BLaER1 (cell line): ENCODE measurements at regions not wholly inside any gene's neighbourhood (a gene's known extent, or its start where the extent isn't known, plus 50 kb on each side); places are given as distances from the start of the nearest gene placed in this dataset.
"Not testable (repeated sequence)": the region's sequence is repeated elsewhere in the genome, so short reads cannot be mapped to it uniquely, and the experiment has no call there.

ENCODE experiments used
- H3K27ac ChIP-seq: shearing (Covaris generic); formaldehyde crosslinking; 2 replicates; pipeline ENCODE4 v1.8.1; 2022
- H3K27me3 ChIP-seq: shearing (Covaris generic); formaldehyde crosslinking; 2 replicates; pipeline ENCODE4 v1.8.1; 2022
- H3K36me3 ChIP-seq: shearing (Covaris generic); formaldehyde crosslinking; 2 replicates; pipeline ENCODE4 v1.8.1; 2022
- H3K4me1 ChIP-seq: shearing (Covaris generic); formaldehyde crosslinking; 2 replicates; pipeline ENCODE4 v1.8.1; 2022
- H3K4me2 ChIP-seq: shearing (Covaris generic); formaldehyde crosslinking; 2 replicates; pipeline ENCODE4 v1.8.1; 2022
- H3K4me3 ChIP-seq: shearing (Covaris generic); formaldehyde crosslinking; 2 replicates; pipeline ENCODE4 v1.8.1; 2022
- H3K9ac ChIP-seq: shearing (Covaris generic); formaldehyde crosslinking; 2 replicates; pipeline ENCODE4 v1.8.1; 2022
- H3K9me3 ChIP-seq: shearing (Covaris generic); formaldehyde crosslinking; 2 replicates; pipeline ENCODE4 v1.8.1; 2022
- H4K20me1 ChIP-seq: shearing (Covaris generic); formaldehyde crosslinking; 2 replicates; pipeline ENCODE4 v1.8.1; 2022

DNA sequence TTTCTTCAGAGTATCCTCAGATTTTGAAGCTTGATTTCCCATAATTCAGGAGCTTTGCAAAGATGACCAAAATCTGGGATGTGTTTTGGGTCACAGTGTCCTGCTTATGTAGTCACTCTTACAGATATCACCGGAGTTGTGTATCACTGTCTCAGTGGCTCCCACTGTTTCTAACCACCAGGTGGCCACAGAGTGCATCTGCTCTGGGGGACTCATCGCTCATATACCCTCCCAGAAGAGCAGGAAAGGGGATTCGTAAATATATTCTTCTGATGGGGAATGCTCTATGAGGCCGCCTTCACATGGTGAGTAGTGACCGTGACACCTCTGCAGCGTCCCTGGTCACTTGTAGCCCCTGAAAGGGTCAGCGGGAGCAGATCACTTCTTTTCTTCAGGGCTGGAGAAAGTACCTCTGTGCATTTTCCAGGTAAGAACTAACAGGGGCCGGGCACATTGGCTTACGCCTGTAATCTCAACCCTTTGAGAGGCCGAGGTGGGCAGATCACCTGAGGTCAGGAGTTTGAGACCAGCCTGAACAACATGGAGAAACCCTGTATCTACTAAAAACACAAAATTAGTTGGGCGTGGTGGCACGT is 249.4 kb upstream of the NOTCH2NLA start:
- not testable (repeated sequence) for H3K27me3 ChIP-seq, H3K36me3 ChIP-seq, H3K9me3 ChIP-seq, H3K9ac ChIP-seq, H3K27ac ChIP-seq, H3K4me3 ChIP-seq, H3K4me1 ChIP-seq, H4K20me1 ChIP-seq
- H3K4me2 ChIP-seq = peak overlapping the region; percentile 27

DNA sequence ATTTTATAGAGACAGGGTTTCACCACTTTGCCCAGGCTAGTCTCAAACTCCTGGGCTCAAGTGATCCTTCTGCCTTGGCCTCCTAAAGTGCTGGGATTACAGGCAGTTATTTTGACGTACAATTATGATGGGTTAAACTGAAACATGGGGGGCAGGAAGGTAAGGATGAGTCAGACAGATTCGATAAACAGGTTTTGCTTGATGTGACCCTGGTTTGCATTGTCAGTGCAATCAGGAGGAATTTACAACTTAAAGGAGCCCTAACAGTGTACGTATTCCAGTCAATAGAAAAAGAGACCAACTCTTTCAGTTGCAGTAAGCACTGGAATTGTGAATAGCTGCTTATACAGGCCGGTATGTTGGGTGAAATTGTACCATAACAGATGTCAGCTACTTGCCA is 246.3 kb upstream of the NOTCH2NLA start:
- not testable (repeated sequence) for H4K20me1 ChIP-seq, H3K4me3 ChIP-seq, H3K9me3 ChIP-seq, H3K27ac ChIP-seq, H3K9ac ChIP-seq, H3K27me3 ChIP-seq, H3K36me3 ChIP-seq, H3K4me2 ChIP-seq
- H3K4me1 ChIP-seq = peaks cover 12% of the 10 kb centered on the region

DNA sequence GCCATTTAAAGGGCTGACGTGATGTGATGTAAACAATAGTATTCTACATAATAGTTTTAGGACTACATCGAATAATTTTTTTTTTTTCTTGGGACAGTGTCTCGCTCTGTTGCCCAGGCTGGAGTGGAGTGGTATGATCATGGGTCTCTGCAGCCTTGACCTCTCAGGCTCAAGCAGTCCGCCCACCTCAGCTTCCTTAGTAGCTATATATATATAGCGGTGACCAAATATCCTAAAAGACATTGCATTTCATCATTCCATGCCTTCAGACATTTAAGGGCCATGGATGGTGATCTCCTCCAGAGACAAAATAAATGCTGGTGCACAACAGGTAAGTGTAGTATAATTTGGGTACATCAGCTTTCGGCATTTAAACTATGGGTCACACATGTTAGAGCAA is 245.4 kb upstream of the NOTCH2NLA start:
- not testable (repeated sequence) for H3K36me3 ChIP-seq, H3K9me3 ChIP-seq, H3K27me3 ChIP-seq, H3K9ac ChIP-seq, H3K27ac ChIP-seq, H3K4me3 ChIP-seq, H4K20me1 ChIP-seq, H3K4me2 ChIP-seq
- H3K4me1 ChIP-seq = peaks cover 12% of the 10 kb centered on the region

DNA sequence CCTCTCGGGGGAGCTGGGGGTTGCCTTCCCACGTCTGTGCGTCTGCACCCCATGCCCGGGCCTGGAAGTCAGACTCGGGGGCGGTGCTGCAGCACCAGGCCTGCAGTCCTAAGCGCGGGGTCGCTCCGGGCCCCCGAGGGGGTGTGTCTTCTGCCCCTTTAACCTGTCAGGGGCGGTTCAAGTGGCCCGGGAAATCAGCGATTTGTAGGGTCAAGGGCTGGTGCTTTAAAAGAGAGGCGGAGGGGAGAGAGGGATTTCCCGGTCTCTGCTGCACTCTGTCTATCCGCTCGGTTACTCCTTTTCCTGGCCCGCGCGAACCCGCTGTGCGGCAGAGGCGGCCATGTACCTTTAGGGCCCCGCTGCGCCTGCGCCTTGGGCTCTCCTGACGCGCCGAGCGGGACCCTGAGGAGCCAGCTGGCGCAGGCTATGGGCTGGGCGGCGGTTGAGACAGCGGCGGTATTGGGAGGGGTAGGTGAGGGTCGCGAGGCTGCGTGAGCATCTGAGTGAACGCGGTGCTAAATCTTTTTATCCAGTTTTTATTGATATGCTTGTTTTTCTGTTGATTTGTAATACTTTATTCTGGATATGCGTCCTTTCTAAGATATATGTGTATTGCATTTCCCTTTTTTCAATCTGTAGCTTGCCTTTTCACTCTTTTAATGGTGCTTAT is 243.5 kb upstream of the NOTCH2NLA start:
- H3K27me3 ChIP-seq, H3K9me3 ChIP-seq, H3K4me1 ChIP-seq, H4K20me1 ChIP-seq, H3K36me3 ChIP-seq: not testable (repeated sequence)
- Histone ChIP-seq H3K4me3 (peak overlapping the region; percentile 64), H3K4me2 (peak overlapping the region; percentile 68), H3K27ac (0 out of 2 replicates have a peak overlapping the region, but pooled peaks have one; percentile 13), H3K9ac (peak overlapping the region; percentile 60; the same call in 1 of the 2 replicates)

DNA sequence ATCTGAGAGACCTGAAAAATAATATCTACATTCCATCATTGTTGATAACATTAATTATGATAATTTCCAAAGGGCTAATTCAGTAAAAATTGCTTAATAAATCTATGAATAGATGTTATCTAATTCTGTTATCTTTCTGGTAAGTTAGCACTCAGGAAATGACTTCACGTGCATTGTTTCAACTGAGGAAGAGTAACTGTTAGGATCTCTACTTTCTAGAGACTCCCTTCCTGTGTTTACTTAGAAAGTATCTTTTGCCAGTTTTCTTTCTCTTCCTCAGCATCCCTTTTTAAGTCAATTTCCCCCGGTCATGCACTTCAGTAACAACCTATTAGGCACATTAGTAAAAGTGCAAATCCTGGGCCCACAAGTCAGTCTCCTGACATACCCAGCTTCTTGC is 231.1 kb upstream of the NOTCH2NLA start:
- not testable (repeated sequence) for H3K9ac ChIP-seq, H3K27me3 ChIP-seq, H3K27ac ChIP-seq, H3K9me3 ChIP-seq, H3K4me3 ChIP-seq, H3K36me3 ChIP-seq, H3K4me2 ChIP-seq, H4K20me1 ChIP-seq, H3K4me1 ChIP-seq

DNA sequence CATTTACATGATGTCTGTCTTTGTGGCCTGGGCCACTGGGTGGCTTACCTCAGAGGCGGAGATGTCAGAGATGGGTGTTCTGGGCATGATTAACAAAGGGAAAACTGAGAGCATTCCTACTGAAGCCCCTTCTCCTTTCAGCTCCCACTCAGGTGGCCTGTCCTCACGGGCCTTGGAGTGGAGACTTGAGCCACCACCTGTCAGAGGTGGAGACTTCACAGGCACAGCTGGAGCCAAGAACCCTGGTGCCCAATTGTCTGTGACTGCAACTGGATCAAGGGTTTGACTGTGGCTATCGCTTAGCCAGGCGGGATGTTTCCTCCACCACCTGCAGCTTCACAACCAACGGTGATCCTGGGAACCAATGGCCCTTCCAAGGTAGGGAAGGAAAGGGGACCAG is 230.5 kb upstream of the NOTCH2NLA start:
- H3K9me3 ChIP-seq, H3K4me2 ChIP-seq, H3K9ac ChIP-seq, H3K27ac ChIP-seq, H3K27me3 ChIP-seq, H4K20me1 ChIP-seq, H3K36me3 ChIP-seq, H3K4me3 ChIP-seq, H3K4me1 ChIP-seq: not testable (repeated sequence)

DNA sequence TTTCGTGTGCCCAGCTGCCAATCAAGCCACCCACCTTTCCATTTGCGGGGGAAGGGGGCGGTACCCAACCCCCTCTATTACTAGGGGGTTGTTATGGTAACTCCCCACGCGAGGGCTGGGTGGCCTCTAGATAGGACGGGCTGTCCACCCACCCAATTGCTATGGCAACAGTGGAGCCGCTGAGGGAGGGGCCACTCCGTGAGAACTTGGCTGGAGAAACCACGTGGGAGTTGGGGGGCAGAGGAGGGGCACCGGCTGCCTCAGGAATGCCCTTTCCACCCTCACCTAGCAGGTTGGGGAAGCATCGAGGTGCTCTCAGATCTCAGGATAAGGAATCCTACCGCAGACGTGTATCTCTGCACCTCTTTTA is 220.0 kb upstream of the NOTCH2NLA start:
- H3K4me2 ChIP-seq, H3K4me1 ChIP-seq, H3K36me3 ChIP-seq, H3K4me3 ChIP-seq, H3K27me3 ChIP-seq, H4K20me1 ChIP-seq, H3K9ac ChIP-seq, H3K9me3 ChIP-seq, H3K27ac ChIP-seq: not testable (repeated sequence)

DNA sequence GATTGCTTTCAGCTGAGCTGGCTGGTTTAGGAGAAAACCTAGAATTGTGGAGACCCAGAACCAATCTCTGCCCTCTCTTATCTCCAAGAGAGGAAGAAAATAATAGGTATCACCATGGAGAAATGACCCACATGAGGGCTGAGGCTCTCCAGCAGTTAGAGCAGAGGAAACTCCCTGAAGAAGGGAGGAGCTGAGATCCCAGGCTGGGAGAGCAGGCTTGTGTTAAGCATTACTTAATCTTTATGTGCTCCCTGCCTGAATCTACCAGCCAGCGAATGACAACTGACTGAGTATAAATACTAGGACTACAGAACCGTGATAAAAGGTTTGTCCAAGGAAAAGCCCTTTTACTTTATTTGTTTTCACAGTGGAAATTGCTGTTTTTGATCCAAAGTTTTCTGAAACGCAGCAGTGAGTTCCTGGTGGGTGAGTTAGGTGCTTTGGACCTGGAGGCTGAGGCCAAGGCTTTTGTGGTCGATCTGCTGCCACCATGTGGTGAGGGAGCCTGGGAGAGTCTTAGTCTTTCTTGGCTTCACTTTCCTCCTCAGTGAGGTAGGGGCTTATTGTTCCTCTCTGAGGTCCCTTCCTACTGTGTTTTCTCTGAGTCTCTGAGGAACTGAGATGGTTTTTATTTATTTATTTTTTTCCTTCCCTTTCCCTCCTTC is 219.5 kb upstream of the NOTCH2NLA start:
- not testable (repeated sequence) for H3K4me3 ChIP-seq, H3K27ac ChIP-seq, H4K20me1 ChIP-seq, H3K9me3 ChIP-seq, H3K4me1 ChIP-seq, H3K36me3 ChIP-seq, H3K9ac ChIP-seq, H3K4me2 ChIP-seq, H3K27me3 ChIP-seq

DNA sequence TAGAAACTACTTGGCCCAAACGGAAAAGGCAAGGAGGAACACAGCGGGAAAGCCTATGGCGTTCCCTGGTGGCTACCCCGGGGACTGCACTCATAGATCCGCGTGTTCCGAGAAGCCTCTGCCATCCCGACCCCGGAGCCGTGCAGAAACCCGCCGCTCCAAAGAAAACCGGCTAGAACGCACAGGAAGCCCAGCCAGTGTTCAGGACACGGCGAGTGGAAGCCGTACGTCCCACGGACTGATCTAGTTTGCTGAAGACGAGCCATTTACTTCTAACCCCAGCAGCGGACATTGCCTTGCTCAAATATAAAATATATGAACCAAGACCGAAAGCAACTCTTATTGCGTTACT is 215.0 kb upstream of the NOTCH2NLA start:
- H3K4me2 ChIP-seq = not testable (repeated sequence)

DNA sequence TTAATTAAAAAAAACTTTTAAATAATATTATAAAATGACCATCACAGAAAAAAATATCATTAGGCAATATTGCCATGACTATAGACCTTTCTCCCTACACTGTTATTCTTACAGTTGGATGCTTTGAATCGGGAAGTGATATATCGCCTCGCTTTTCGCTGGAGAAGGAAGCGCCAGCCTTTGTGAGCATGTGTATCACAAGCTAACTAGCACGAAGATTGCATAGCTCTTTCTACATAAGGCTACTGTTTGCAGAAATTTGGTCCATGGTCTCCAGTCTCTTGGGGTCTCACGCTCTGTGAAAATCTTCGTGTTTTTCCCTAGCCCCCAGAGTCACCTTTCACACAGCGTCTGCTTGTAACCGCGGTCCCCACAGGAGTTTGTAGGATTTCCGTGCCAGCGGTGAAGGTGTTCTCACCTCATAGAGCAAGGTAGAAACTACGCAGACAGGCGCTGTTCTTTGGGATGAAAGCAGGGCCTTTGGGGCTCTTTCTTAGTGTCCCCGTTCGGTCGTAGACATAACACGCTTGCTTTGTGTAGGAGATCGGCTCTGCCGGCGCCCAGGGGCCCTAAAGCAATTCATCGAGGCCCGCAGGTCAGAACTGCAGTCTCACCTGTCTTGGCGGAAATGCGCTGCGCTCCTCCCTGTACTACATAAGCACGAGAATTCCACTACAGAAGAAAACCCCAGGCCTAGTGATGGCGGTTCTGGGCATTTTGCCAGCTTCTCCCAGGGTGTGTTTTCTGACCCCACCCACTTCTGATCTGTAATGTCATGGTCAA is 214.5 kb upstream of the NOTCH2NLA start:
- H3K9ac ChIP-seq, H3K27me3 ChIP-seq, H3K36me3 ChIP-seq, H3K9me3 ChIP-seq, H3K4me1 ChIP-seq, H3K4me2 ChIP-seq, H3K27ac ChIP-seq, H3K4me3 ChIP-seq, H4K20me1 ChIP-seq: not testable (repeated sequence)

More for the DNA sequence above, 215.0 kb upstream of the NOTCH2NLA start:
- H3K27ac ChIP-seq, H3K9ac ChIP-seq, H3K4me1 ChIP-seq, H3K4me3 ChIP-seq, H4K20me1 ChIP-seq, H3K27me3 ChIP-seq, H3K36me3 ChIP-seq, H3K9me3 ChIP-seq: not testable (repeated sequence)

DNA sequence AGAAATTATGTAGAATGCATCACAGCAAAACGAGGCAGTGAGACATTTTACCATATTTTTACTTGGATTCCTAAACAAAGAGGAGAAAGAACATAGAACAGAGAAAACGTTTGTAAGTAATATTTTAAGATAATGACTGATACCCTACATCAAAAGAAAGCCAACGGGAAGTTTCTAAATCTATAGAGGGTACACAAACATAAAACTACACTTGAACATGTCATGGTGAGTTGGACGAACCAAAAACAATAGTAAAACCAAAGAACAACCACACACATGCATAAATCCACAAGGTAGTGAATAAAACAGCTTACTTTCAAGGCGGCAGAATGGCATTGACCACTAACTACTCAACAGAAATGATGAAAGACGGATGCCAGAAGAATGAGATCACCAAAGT is 209.7 kb upstream of the NOTCH2NLA start:
- not testable (repeated sequence) for H3K9me3 ChIP-seq, H3K9ac ChIP-seq, H3K4me3 ChIP-seq, H3K27me3 ChIP-seq, H3K4me2 ChIP-seq, H3K27ac ChIP-seq, H3K36me3 ChIP-seq, H3K4me1 ChIP-seq, H4K20me1 ChIP-seq

DNA sequence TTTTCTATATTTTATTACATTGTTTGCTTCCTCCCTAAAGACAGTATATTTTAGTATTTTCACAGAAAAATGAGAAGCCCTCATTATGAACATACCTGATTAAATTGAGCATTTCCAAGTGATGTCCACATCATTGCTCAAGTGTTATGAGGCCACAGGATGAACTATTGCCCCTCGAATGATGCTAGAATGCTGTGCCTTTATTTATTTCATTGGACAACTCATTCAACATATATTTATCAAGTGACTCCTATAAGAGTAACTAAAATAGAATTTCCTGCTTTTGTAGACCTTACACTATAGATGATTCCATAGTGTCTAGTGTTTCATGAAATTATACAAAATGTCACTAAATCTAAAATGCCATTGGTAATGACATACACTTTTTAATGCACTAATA is 187.8 kb upstream of the NOTCH2NLA start:
- H3K36me3 ChIP-seq, H3K9ac ChIP-seq, H4K20me1 ChIP-seq, H3K4me3 ChIP-seq, H3K27ac ChIP-seq, H3K9me3 ChIP-seq, H3K27me3 ChIP-seq, H3K4me1 ChIP-seq, H3K4me2 ChIP-seq: not testable (repeated sequence)

DNA sequence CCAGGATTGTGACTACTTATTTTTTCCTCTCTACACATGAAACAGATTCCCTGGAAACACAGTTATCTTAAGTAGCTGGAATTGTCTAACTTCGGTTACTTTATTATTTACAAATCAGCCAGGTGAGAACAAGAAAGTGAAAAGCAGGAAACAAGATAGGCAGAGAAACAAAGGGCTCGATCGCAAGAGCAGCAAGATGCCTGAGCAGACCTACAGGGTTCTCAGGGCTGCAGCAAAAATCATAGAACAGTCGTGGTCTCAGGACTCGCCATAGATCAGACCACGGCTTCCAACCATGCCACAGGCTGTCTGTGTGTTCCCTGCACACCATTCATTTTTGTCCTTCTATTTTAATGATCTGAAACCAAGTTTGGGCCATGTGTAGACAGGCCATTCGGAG is 186.2 kb upstream of the NOTCH2NLA start:
- H3K27ac ChIP-seq, H4K20me1 ChIP-seq, H3K4me1 ChIP-seq, H3K9ac ChIP-seq, H3K4me2 ChIP-seq, H3K36me3 ChIP-seq, H3K9me3 ChIP-seq, H3K4me3 ChIP-seq, H3K27me3 ChIP-seq: not testable (repeated sequence)

DNA sequence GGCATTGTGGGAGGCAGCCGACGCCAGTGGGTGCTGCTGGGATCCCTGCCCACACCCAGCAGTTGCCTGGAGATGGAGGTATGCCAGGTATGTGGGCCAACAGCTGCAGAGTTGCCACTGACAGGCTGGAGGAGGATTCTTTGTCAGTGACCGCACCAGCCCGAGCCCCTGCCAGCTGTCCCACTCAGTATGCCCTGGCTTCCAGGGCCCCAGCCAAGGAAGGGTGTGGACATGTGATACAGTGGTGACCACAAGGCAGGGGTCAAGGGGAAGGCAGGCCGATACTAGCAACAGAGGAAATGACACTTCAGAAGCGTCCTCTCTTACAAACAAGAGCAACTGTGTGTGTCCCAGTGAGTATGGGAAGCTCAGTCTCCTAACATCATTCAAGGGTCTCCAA is 185.1 kb upstream of the NOTCH2NLA start:
- H3K36me3 ChIP-seq, H3K27ac ChIP-seq, H3K4me3 ChIP-seq, H3K9me3 ChIP-seq, H3K4me1 ChIP-seq, H3K27me3 ChIP-seq, H4K20me1 ChIP-seq, H3K4me2 ChIP-seq, H3K9ac ChIP-seq: not testable (repeated sequence)

DNA sequence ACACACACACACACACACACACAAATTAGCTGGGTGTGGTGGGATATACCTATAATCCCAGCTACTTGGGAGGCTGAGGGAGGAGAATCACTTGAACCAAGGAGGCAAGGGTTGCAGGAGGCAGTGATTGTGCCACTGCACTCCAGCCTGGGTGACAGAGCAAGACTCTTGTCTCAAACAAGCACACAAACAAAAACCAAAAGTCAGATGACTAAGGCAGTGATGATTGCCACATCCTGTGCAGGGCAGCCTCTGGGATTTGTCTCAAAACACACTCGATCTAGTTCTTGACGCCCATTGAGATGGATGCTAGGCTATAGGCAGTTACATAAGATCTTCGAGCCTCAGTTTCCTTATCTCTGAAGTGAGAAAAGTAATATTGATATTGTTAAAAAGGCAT is 183.1 kb upstream of the NOTCH2NLA start:
- H3K36me3 ChIP-seq, H3K27me3 ChIP-seq, H3K4me2 ChIP-seq, H3K27ac ChIP-seq, H3K9ac ChIP-seq, H3K9me3 ChIP-seq, H3K4me1 ChIP-seq, H3K4me3 ChIP-seq, H4K20me1 ChIP-seq: not testable (repeated sequence)
